ENCODE measurements at regions not wholly inside any gene's neighbourhood (a gene's known extent, or its start where the extent isn't known, plus 50 kb on each side); places are given as distances from the start of the nearest gene placed in this dataset.

DNA sequence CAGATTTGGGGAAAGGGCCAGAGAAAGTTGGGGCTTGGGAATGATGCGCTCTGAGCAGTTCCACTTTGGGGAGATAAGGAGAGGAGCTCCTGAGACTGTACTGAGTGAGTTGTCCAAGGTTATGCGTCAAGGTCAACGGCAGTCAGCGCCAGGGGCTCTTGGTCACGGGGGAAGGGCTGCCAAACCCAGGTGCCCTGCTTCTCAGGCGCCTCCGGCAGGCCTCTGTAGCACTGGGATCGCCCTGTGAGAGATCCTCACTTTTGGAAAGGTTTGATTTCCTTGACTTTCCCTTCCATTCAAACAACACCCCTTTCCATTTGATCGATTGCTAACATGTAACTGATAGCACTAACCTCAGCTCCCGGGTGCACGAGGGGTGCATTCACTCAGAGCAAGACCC, 136.5 kb upstream of the SOX11 start:
- H2AFZ ChIP-seq (ENCODE audit: low read depth, low read length) = no peak overlapping the region
- no peak overlapping the region for H3K4me2 ChIP-seq (ENCODE audit: insufficient read depth, low read length)
- H3K79me2 ChIP-seq (ENCODE audit: insufficient read depth, low read length) = no peaks in the 10 kb centered on the region
- no peaks in the 10 kb centered on the region for H3K4me1 ChIP-seq (ENCODE audit: insufficient read depth, low read length)
- DNase-seq (no peak), ATAC-seq (ENCODE audit: insufficient read depth, low read depth) (no peak)
- H3K36me3 ChIP-seq (ENCODE audit: insufficient read depth, low read length) = no peaks in the 10 kb centered on the region
- H3K4me3 ChIP-seq (ENCODE audit: low read depth in 1 of 2, low read length in 2 of 2) = no peak overlapping the region
- H3K27ac ChIP-seq (ENCODE audit: low read length) = no peak overlapping the region
- H4K20me1 ChIP-seq (ENCODE audit: insufficient read depth, low read length) = no peaks in the 10 kb centered on the region
- H3K9me3 ChIP-seq (ENCODE audit: insufficient read depth, low read length, severe bottlenecking) = no peaks in the 10 kb centered on the region
- no peak for TF ChIP-seq EZH2 (IDR thresholded peaks at IDR 0.05; ENCODE audit: borderline replicate concordance, low read depth, low read length, severe bottlenecking)
- TF ChIP-seq, protein P1, sequence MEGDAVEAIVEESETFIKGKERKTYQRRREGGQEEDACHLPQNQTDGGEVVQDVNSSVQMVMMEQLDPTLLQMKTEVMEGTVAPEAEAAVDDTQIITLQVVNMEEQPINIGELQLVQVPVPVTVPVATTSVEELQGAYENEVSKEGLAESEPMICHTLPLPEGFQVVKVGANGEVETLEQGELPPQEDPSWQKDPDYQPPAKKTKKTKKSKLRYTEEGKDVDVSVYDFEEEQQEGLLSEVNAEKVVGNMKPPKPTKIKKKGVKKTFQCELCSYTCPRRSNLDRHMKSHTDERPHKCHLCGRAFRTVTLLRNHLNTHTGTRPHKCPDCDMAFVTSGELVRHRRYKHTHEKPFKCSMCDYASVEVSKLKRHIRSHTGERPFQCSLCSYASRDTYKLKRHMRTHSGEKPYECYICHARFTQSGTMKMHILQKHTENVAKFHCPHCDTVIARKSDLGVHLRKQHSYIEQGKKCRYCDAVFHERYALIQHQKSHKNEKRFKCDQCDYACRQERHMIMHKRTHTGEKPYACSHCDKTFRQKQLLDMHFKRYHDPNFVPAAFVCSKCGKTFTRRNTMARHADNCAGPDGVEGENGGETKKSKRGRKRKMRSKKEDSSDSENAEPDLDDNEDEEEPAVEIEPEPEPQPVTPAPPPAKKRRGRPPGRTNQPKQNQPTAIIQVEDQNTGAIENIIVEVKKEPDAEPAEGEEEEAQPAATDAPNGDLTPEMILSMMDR (IDR thresholded peaks at IDR 0.05; ENCODE audit: borderline replicate concordance, extremely low read depth, low read length, poor library complexity, severe bottlenecking) = no peak
- no peaks in the 10 kb centered on the region for H3K27me3 ChIP-seq (ENCODE audit: insufficient read depth, low read length, poor library complexity)
- H3K9ac ChIP-seq (ENCODE audit: low read depth, low read length) = no peak overlapping the region

DNA sequence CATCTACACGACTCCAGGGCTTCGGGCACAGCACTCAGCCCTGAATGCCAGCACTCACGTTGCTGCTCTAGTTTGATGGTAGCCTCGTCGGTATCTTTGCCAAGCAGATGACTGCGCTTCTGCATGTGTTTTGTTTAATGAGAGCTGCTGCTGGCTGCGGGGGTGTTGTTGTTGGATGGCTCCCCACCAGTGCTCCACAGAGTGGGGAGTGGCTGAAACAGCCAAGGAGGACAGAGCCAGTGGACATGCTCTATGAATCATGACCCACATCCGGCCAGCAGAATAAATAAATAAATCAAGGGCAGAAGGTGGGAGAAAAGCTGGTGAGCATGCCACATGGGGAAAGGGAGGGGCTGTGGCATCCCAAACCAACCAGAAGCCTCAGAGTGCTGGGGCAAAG, 131.2 kb upstream of the SOX11 start:
- H3K27me3 ChIP-seq (ENCODE audit: insufficient read depth, low read length, poor library complexity) = no peaks in the 10 kb centered on the region
- no peak for TF ChIP-seq EZH2 (IDR thresholded peaks at IDR 0.05; ENCODE audit: borderline replicate concordance, low read depth, low read length, severe bottlenecking)
- TF ChIP-seq, protein P1 (IDR thresholded peaks at IDR 0.05; ENCODE audit: borderline replicate concordance, extremely low read depth, low read length, poor library complexity, severe bottlenecking) = no peak
- no peaks in the 10 kb centered on the region for H3K79me2 ChIP-seq (ENCODE audit: insufficient read depth, low read length)
- no peak overlapping the region for H3K27ac ChIP-seq (ENCODE audit: low read length)
- H3K4me3 ChIP-seq (ENCODE audit: low read depth in 1 of 2, low read length in 2 of 2) = no peak overlapping the region
- H3K36me3 ChIP-seq (ENCODE audit: insufficient read depth, low read length) = no peaks in the 10 kb centered on the region
- no peak overlapping the region for H2AFZ ChIP-seq (ENCODE audit: low read depth, low read length)
- no peak overlapping the region for H3K4me2 ChIP-seq (ENCODE audit: insufficient read depth, low read length)
- H3K4me1 ChIP-seq (ENCODE audit: insufficient read depth, low read length) = no peaks in the 10 kb centered on the region
- DNase-seq (no peak), ATAC-seq (ENCODE audit: insufficient read depth, low read depth) (no peak)
- H3K9ac ChIP-seq (ENCODE audit: low read depth, low read length) = no peak overlapping the region
- H3K9me3 ChIP-seq (ENCODE audit: insufficient read depth, low read length, severe bottlenecking) = no peaks in the 10 kb centered on the region
- H4K20me1 ChIP-seq (ENCODE audit: insufficient read depth, low read length) = no peaks in the 10 kb centered on the region

DNA sequence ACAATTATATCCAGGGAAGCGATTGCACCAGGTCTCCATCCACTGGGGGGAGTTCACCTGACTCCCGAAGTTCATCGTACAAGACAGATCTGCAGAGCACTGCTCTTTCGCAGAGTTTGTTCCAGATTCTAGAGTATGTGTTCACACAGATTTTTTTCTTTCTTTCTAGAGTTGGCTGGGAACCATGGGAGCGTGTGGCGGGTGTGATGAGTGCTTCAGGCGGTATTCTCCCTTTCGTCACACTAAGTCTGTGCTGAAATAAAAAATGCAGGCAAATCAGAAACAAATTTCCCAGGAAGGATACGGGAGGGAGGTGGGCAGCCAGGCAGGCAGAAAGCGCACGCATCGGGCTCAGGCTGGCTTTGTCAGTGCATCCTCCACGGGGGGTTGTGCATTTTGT, 129.8 kb upstream of the SOX11 start:
- no peak overlapping the region for H3K4me3 ChIP-seq (ENCODE audit: low read depth in 1 of 2, low read length in 2 of 2)
- no peaks in the 10 kb centered on the region for H3K27me3 ChIP-seq (ENCODE audit: insufficient read depth, low read length, poor library complexity)
- no peaks in the 10 kb centered on the region for H3K36me3 ChIP-seq (ENCODE audit: insufficient read depth, low read length)
- H4K20me1 ChIP-seq (ENCODE audit: insufficient read depth, low read length) = no peaks in the 10 kb centered on the region
- H3K4me2 ChIP-seq (ENCODE audit: insufficient read depth, low read length) = no peak overlapping the region
- no peak overlapping the region for H3K9ac ChIP-seq (ENCODE audit: low read depth, low read length)
- no peak for ATAC-seq (ENCODE audit: insufficient read depth, low read depth)
- H3K4me1 ChIP-seq (ENCODE audit: insufficient read depth, low read length) = no peaks in the 10 kb centered on the region
- no peaks in the 10 kb centered on the region for H3K79me2 ChIP-seq (ENCODE audit: insufficient read depth, low read length)
- H2AFZ ChIP-seq (ENCODE audit: low read depth, low read length) = no peak overlapping the region
- TF ChIP-seq EZH2 (IDR thresholded peaks at IDR 0.05; ENCODE audit: borderline replicate concordance, low read depth, low read length, severe bottlenecking) = no peak
- TF ChIP-seq, protein P1 (IDR thresholded peaks at IDR 0.05; ENCODE audit: borderline replicate concordance, extremely low read depth, low read length, poor library complexity, severe bottlenecking) = no peak
- H3K27ac ChIP-seq (ENCODE audit: low read length) = no peak overlapping the region
- no peak for DNase-seq
- no peaks in the 10 kb centered on the region for H3K9me3 ChIP-seq (ENCODE audit: insufficient read depth, low read length, severe bottlenecking)

- Histone ChIP-seq H3K4me2 (ENCODE audit: insufficient read depth, low read length) (no peak overlapping the region), H3K4me3 (ENCODE audit: low read depth in 1 of 2, low read length in 2 of 2) (no peak overlapping the region), H3K27ac (ENCODE audit: low read length) (no peak overlapping the region), H3K79me2 (ENCODE audit: insufficient read depth, low read length) (no peaks in the 10 kb centered on the region), H3K9ac (ENCODE audit: low read depth, low read length) (no peak overlapping the region), H3K27me3 (ENCODE audit: insufficient read depth, low read length, poor library complexity) (no peaks in the 10 kb centered on the region), H3K36me3 (ENCODE audit: insufficient read depth, low read length) (no peaks in the 10 kb centered on the region), H3K4me1 (ENCODE audit: insufficient read depth, low read length) (no peaks in the 10 kb centered on the region), H4K20me1 (ENCODE audit: insufficient read depth, low read length) (no peaks in the 10 kb centered on the region), H2AFZ (ENCODE audit: low read depth, low read length) (no peak overlapping the region), H3K9me3 (ENCODE audit: insufficient read depth, low read length, severe bottlenecking) (no peaks in the 10 kb centered on the region)
- TF ChIP-seq EZH2 (IDR thresholded peaks at IDR 0.05; ENCODE audit: borderline replicate concordance, low read depth, low read length, severe bottlenecking) = no peak
- TF ChIP-seq, protein P1 (IDR thresholded peaks at IDR 0.05; ENCODE audit: borderline replicate concordance, extremely low read depth, low read length, poor library complexity, severe bottlenecking) = no peak
- ATAC-seq (ENCODE audit: insufficient read depth, low read depth) (no peak), DNase-seq (no peak)
Measured at GRCh38 chr2:5562865-5563264, 129.3 kb upstream of the SOX11 start.

Measured in DND-41 (cell line).